ENCODE measurements at regions not wholly inside any gene's neighbourhood (a gene's known extent, or its start where the extent isn't known, plus 50 kb on each side); places are given as distances from the start of the nearest gene placed in this dataset.
A peak's percentile ranks its signal among the peaks of the same experiment; 100 is the strongest.

DNA sequence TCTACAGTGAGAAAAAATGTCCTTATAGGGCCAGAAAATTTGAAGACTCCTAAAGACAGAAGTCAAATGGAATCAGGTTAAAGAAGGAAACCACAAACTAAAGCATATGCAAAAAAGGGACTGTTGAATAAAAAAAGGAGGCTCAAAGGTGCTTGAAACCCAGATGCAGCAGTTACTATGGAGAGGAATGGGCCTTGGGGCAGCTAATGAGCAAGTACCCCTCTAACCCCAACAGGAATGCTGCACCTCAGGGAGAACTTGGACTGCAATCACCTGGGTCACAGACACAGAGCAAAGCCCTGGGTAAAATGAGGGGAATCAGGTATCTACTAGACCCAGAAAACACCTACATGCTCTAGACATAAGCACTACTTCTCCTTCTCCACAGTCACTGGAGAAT, 313.9 kb downstream of the UBE3D start:
- DNase-seq (ENCODE audit: low read depth), result no peak
- no peak overlapping the region for H3K4me3 ChIP-seq (ENCODE audit: low read length)
- no peak for TF ChIP-seq CTCF (IDR thresholded peaks at IDR 0.05; ENCODE audit: insufficient read depth, low read depth, low read length, missing control alignments)

GRCh38 chr6:82761674-82762345, 303.8 kb downstream of the UBE3D start:
- H3K4me3 ChIP-seq (ENCODE audit: low read length), result no peak overlapping the region
- no peak for TF ChIP-seq CTCF (IDR thresholded peaks at IDR 0.05; ENCODE audit: insufficient read depth, low read depth, low read length, missing control alignments)
- DNase-seq (ENCODE audit: low read depth), result no peak

DNA sequence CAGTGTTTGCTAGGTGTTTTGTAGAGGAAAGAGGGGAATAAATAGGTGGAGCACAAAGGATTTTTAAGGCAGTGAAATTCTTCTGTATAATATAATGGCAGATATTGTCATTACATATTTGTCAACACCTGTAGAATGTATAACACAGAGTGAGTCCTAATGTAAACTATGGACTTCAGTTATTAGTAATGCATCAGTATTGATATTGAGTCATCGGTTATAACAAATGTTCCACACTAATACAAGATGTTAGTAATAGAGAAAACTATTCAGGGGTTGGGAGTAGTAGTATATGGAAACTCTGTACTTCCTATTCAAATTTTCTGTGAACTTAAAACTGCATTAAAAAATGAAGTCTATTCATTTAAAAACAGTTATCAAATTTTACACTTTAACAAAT, 299.2 kb downstream of the UBE3D start:
- peak; percentile 68 for DNase-seq (ENCODE audit: low read depth)
- H3K4me3 ChIP-seq (ENCODE audit: low read length), result no peak overlapping the region
- TF ChIP-seq CTCF (IDR thresholded peaks at IDR 0.05; ENCODE audit: insufficient read depth, low read depth, low read length, missing control alignments), result no peak

- no peak for TF ChIP-seq CTCF (IDR thresholded peaks at IDR 0.05; ENCODE audit: insufficient read depth, low read depth, low read length, missing control alignments)
- no peak overlapping the region for H3K4me3 ChIP-seq (ENCODE audit: low read length)
- DNase-seq (ENCODE audit: low read depth), result peak; percentile 47
Measured at GRCh38 chr6:82767037-82767436, 298.6 kb downstream of the UBE3D start.

DNA sequence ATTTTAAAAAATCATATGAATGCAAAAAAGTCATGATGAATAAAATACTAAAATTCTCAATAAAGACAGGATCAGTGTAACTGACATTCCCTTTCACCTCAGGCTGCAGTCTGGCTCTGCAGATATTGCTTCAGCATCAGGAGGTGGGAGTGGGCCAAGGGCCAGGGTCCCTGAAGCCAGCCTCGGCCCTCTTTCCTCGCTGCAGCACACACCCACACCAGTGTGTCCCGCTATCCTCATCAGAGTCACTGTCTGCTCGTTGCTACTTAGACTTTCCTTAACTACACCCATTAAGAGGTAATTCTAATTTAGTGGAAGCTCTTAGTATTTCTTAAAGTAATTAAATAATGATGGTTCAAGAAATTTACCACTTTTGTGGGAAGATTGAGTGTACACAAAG, 298.2 kb downstream of the UBE3D start:
- no peak overlapping the region for H3K4me3 ChIP-seq (ENCODE audit: low read length)
- DNase-seq (ENCODE audit: low read depth), result no peak
- TF ChIP-seq CTCF (IDR thresholded peaks at IDR 0.05; ENCODE audit: insufficient read depth, low read depth, low read length, missing control alignments), result no peak

- no peak for TF ChIP-seq CTCF (IDR thresholded peaks at IDR 0.05; ENCODE audit: insufficient read depth, low read depth, low read length, missing control alignments)
- DNase-seq (ENCODE audit: low read depth), result no peak
- no peak overlapping the region for H3K4me3 ChIP-seq (ENCODE audit: low read length)
Measured at GRCh38 chr6:82772851-82773717, 292.6 kb downstream of the UBE3D start.

All from epithelial cell of esophagus (primary cell).